HG03460 (cell line): ENCODE measurements at regions not wholly inside any gene's neighbourhood (a gene's known extent, or its start where the extent isn't known, plus 50 kb on each side); places are given as distances from the start of the nearest gene placed in this dataset.
"Not testable (repeated sequence)": the region's sequence is repeated elsewhere in the genome, so short reads cannot be mapped to it uniquely, and the experiment has no call there.

Experiments
- ATAC-seq: cut with Tn5 transposase; IDR thresholded peaks from one replicate; pipeline ENCODE4 v1.9.1; 2021; ENCODE audit not compliant: unreplicated experiment

DNA sequence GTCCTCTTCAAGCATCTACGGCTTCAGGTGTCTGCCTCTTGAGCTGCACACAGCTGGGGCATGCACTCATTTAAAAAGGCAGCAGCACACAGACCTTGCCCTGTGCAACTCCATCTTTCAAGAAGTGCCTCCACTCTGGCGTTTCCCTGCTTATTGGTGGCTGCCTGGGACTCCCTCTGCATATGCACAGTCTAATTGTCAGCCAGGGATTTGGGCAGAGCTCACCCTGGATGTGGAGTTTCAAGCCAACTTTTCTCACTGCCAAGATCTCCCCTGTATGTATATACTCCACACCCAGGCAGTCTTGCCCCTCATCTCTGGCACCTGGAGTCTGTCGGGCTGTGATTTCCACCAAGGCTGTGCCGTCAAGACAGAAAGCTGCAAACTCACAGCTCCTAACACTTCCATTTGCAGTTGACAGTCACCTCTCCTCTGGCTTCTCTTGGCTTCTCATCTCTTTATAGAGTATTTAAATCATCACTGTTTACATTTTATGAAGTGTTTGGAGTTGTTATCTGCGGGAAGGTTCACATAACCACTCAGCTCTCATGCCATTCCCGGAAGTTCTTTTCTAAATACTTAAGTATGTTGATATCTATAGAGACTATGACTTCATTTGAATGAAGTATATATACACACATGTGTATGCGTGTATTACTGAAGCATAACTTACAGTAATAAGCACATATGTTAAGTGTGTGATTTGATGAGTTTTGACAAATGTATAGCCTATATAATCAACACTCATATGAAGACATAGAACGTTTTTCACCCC is 128.2 kb downstream of the NPIPB11 start:
- ATAC-seq: not testable (repeated sequence)

DNA sequence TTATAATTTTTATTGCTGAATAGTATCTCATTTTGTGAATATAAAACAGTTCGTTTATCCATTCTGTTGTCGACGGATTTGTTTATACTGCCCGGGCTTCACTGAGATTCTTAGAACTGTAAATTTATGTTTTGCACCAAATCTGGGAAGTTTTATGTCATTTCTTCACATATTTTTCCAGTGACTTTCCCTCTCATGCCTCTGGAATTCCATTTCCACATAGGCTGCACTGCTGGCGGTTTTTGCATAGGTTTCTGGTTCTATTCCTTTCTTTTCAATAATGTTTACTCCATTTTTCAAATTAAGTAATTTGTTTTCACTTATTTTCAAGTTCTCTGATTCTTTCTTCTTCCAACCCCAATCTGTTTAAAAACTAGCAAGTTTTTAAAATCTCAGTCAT is 130.1 kb downstream of the NPIPB11 start:
- ATAC-seq: not testable (repeated sequence)

DNA sequence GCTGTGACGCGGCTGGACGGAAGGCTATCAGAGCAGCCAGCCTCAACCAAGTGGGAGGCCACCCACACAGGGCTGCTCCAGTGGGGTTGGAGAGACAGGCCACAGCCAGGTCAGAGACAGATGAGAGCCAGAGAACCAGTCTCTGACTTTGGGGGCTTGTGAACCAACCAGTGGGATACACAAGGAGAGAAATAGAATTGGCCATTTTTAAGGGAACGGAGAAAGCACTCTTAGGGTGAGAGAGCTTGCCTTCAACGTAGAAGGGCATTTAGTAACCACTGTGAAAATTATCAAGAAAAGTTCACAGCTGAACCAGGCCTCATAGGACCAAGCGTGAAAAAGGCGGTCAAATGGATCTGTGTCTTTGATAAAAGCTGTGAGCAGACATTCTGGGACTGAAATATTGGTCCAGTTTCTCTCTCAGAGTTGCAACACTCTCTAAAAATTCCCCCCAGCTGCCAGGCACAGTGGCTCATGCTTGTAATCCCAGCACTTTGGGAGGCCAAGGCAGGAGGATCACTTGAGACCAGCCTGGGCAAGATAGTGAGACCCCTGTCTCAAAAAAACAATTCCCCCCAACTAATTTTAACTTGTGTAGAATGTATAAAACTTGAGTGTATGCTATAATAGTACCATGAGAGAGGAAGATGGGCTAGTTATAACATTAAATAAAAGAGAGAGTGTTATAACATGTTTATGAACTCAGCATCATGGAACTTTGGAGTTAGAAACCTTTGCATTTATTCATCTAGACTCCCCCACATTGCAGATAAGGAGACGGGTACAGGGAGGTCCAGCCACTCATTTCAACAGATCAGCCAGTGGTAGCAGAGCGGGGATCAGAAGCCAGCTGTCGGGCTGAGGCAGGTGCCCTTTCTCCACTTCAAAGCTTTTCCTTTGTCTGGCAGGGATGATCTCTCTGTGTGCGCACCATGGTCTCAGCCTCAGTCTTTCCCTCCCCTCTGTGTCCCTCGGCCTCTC is 132.2 kb downstream of the NPIPB11 start:
- ATAC-seq: not testable (repeated sequence)

DNA sequence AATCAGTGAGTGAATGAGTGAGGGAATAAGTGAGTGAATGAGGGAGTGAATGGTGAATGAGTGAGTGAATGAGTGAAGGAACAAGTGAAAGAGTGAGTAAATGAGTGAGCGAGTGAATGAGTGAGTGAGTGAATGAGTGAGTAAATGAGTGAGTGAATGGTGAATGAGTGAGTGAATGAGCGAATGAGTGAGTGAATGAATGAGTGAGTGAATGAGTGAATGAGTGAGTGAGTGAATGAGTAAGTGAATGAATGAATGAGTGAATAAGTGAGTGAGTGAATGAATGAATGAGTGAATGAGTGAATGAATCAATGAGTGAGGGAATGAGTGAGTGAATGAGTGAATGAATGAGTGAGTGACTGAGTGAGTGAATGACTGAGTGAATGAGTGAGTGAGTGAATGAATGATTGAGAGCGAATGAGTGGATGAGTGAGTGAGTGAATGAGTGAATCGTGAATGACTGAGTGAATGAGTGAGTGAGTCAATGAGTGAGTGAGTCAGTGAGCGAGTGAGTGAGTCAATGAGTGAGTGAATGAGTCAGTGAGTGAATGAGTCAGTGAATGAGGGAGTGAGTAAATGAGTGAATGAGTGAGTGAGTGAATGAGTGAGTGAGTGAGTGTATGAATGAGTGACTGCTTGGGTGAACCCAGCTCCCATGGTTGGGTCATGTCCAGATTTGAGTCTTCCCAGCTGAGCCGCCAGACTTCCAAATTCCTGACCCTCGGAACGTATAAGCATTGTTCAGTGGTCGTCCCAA is 133.0 kb downstream of the NPIPB11 start:
- not testable (repeated sequence) for ATAC-seq

DNA sequence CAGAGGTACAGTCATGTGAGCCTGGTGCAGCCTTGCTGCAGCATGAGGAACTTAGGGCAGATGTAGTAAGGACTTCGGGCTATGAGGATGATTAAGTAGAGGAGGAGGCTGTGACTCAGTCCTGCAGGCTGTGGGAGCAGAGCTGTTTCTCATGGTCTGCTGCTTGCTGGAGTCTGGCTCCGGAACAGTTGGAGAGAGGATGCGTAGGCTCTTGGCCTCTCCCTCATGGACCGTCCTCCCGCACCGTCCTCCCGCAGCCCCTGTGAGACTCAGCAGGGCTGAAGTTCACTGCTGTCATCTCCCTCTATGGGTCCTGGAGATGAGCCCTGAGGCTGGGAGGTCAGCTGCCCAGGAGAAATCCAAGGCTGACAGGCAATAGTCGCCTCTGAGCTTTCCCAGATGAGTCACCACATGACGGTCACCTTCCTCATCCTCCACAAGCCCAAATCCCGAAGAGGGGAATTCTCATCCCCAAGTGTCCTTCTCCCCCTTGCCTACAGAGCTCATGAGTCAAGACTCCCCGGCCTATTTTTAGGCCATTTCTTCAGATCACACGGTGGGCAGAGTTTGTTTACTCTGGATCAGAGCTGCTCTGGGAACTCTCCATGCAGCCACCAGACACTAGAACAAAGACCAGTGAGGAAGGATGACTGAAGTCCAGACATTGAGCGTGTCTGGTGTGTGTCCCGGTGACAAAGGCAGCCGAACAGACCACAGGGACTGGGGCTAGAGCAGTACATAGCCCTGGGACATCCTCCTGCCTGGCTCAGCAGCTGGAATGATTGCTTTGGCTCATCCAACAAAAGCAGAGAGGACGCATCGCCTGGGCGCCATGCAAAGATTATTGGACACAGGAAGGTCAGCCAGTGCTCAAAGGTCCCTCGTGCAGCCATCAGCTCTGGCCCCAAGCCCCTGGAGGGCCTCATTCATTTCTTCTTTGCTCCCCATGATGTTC is 134.5 kb downstream of the NPIPB11 start:
- not testable (repeated sequence) for ATAC-seq

DNA sequence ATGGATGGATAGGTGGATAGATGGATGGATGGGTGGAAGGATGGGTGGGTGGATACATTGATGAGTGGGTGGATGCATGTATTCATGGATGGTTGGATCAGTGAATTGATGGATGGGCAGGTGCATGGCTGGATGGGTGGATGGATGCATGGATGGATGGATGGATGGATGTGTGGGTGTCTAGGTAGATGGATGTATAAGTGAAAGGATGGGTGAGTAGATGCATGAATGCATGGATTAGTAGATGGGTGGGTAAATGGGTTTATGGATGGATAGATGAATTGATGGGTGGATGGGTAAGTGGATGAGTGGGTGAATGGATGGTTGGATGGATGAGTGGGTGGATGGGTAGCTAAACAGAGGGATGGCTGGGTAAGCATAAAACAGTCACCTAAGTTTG is 135.6 kb downstream of the NPIPB11 start:
- not testable (repeated sequence) for ATAC-seq

DNA sequence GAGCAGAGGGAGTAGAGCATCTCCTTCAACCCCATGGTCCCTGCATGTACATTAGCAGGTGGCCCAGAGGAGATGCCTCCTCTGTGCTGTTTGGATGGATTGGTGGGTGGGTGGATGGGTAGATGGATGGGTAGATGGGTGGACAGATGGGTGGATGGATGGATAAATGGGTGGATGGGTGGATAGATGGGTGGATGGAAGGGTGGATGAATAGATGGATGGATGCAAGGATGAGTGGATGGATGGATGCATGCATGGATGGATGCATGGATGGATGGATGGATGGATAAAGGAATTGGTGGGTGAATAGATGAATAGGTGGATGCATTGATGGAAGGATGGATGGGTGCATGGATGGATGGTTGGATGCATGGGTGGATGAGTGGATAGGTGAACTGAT is 136.5 kb downstream of the NPIPB11 start:
- ATAC-seq: not testable (repeated sequence)

DNA sequence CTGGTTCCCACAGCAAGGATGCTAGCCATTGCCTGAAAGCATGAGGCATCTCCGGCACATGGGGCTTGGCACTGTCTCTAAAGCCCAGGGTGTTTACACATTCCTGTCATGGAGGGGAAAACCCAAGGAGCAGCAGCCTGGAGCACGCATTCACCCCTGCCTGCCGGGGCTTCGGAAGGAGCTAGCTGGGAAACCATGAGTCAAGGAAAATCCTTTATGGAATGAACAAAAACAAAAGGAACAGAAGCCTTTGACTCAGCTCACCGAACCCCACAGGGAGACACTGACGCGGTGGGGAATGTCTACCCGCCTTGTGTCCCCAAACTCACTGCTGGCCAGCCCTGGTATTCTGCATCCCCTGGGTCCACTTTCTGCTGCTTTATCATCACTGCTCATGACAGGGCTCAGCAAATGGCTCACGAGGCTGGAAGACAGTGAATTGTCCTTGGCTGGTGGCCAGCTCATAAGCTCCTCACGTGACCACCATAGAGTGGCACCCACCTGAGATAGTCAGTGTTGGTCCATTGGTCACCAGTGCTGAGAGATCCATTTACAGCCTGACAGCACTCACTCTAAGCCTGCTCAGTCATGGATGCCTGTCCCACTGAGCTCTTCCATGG is 137.2 kb downstream of the NPIPB11 start:
- ATAC-seq: not testable (repeated sequence)

DNA sequence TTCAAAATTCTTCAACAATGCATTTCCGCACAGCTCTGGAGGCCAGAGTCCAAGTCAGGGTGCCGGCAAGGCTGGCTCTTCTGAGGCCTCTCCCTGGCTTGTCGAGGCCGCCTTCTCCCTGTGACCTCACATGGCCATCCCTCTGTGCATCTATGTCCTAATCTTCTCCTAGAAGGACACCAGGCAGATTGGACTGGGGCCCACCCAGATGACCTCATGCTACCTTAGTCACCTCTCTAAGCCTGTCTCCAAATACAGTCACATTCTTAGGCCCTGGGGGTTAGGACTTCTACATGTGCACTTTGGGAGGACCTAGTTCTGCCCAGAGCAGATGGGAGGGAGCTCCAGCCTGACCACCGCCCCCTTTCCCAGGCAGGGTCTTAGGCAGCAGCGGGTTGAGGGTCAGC is 137.7 kb downstream of the NPIPB11 start:
- ATAC-seq: not testable (repeated sequence)

DNA sequence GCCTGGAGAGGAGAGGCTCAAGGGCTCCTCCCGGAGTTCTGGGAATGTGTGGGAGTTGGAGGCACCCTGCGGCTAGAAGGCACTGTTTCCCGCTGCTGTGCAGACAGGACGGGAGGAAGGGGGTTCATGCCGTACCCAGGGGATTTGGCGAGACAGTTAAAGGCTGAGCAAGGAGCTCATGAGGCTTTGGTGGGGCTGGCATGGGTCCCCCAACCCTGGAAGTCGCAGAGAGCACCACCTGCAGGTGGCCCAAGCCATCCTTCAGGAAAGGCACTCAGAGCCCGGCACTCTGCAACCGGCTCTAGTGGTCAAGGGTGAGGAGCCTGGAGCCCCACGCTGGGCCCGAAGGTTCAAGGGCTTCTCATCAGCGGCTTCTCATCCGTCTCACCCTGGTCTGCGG is 138.2 kb downstream of the NPIPB11 start:
- ATAC-seq: not testable (repeated sequence)

DNA sequence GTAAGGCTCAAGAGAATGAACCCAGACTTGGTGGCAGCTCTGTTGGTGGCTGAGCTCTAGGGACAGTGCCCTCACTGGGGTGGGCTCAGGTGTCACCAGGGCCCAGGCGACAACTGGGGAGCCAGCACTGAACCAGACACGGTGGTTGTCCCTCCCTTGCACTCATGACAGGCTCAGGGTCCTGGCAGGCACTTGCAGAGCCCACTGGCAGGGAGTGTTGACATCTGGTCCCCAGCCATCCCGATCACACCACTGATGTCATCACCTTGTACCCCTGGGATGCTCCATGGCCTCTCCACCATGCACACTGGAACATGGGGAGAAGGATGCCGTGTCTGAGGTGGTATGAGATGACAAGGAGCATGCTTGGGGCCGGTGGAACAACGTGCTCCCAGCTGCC is 138.6 kb downstream of the NPIPB11 start:
- ATAC-seq: not testable (repeated sequence)

DNA sequence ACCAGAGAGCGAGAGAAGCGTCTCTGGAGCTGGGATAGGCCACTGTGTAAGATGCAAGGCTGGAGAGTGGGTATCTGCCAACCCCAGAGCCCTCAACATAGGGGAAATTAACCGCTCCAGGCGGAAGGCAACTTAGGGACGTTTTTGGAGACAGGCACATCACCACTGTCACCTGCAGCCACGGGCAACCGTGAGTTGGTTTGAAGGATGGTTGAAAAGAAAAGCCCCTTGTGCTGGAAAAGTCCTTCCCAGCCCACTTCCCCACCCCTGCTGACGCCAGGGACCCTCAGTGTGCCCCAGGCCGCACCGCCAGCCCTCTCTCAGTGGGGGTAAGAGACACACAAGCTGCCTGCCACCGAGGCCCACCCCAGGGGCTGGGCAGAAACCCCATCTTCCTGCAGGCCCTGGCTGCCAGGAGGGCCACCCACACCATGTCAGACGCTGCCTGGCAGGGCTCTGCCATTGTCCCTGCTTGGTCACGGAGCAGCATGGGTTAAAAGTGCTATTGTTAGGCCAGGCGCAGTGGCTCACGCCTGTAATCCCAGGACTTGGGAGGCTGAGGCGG is 139.4 kb downstream of the NPIPB11 start:
- not testable (repeated sequence) for ATAC-seq

DNA sequence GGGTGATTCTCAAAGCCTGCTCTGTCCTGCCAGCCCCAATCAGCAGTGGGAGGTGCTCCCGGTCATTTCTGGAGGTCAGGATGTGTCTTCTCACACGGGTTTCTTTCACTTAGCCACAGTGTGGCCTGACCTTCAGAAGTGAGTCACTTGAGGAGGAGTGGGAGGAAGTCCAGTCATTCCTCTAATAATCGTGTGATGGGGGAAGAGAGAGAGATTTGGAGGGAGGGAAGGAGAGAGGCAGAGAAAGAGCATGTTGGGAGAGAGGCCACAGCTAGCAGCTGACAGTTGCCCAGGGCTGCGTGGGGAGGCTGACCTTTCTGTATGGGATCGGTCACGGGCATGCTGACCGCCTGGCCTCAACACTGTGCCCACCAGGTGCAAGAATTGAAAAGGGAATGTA is 139.9 kb downstream of the NPIPB11 start:
- ATAC-seq: not testable (repeated sequence)

DNA sequence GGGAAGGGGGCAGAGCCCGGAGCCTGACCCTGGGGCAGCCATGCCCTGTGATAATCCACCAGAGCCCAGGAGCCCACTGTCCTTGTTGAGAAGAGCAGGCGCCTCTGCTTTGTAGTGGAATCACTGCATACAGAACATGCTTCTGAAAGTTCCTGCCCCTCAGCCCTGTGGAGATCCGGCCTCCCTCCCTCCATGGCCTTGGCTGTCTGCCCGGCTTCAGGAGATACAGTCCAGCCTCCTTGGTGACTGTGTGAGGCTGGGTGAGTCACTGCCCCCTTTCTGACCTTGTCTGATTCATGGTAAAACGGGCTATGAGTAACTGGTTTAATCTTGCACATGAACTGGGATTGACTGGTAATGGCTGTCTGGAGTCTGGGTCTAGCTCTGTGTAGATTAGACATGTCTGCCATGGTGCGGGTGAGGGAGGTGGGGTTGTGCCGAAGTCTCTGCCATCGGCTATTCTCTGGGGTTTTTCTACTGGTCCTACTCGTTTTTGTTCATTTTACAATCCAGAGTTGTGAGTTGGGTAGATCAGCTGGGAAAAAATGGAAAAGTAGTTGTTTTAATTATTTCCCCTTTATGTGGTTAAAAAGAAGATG is 141.2 kb downstream of the NPIPB11 start:
- ATAC-seq: not testable (repeated sequence)

DNA sequence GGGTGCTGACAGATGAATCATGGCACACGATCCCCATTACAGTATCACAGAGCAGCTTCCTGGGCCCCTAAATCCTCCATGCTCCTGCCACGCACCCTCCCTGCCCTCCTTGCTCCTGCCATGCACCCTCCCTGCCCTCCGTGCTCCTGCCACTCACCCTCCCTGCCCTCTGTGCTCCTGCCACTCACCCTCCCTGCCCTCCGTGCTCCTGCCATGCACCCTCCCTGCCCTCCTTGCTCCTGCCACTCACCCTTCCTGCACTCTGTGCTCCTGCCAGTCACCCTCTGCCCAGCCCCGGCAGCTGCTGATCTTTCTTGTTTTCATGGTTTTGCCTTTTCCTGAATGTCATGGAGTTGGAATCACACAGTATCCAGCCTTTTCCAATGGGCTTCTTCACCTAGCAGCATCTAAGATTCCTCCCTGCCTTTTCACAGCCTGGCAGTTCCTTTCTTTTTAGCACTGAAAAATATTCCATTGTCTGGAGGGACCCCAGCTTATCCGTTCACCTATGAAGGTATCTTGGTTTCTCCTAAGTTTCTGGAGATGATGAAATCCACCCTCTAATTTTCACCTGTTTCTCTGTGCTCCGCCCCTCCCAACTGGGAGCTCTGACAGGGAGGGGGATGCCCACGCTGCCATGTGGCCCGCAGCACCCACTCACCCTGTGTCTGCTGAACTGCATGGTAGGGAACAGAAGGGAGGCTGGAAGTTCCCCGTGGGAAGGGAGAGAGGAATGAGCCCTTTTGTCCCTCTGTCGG is 142.3 kb downstream of the NPIPB11 start:
- ATAC-seq: not testable (repeated sequence)

DNA sequence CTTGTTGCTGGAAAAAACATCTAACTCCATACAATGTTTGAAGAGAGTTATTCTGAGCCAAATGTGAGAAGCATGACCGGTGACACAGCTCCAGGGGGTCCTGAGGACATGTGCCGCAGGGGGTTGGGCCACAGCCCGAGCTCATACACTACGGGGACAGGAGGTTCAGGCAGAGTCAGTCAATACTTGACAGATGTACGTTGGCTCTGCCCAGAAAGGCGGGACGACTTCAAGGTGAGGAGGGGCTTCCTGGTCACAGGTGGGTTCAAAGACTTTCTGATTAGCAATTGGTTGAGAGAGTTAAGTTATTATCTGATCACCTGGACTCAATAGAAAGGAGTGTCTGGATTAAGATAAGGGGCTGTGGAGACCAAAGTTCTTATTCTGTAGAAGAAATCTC is 143.8 kb downstream of the NPIPB11 start:
- ATAC-seq: not testable (repeated sequence)

DNA sequence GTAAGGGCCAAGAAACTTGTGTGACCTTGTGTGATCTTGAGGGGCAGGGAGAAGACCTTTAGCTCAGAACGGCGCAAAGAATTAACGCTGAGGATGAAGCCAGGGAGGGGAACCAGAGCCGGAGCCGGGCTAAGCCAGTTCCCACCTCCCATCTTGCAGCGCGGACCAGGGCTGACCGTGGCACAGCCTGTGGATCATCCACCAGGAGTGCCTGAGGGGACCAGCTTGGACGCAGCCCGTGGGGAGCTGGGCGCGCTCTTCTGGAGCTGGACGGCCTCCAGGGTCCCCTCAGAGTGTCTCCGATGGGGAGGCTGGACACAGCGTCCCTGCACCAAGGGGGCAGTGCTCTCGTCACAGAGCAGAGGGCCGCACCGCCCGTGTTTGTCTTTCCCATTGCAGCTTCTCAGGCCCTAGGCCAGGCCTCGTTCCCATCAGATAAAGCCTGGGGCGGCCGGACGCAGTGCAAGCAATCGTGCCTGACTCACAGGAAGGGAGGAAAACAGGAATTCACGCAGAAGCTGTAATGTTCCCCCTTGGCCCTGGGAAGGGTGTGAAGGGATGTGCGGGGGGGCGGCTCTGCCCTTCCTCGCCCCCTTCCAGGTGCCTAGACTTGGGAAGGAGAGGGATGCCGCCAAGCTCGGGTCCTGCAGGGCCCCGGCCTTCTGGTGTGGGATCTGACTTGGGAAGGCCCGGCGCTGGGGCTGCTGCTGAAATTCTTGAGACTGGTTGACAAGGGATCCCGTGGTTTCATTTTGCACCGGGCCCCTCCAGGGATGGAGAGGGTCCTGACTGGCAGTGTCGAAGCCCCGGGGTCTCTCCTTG is 144.9 kb downstream of the NPIPB11 start:
- ATAC-seq: not testable (repeated sequence)
